Stimulated activated naive CD8-positive, alpha-beta T cell treated with anti-CD3 and anti-CD28 coated beads, Interleukin-15, Interleukin-2, amounts not matched to agents 100 U/mL and 50 U/mL, for 24 hours (primary cell): ENCODE measurements at regions not wholly inside any gene's neighbourhood (a gene's known extent, or its start where the extent isn't known, plus 50 kb on each side); places are given as distances from the start of the nearest gene placed in this dataset.

Experiments
- ATAC-seq: fragments of 150-1000 bp; cut with Tn5 transposase; one replicate; pipeline ENCODE4 v1.10.0; 2021
- DNase-seq: peaks from one replicate; pipeline ENCODE4 v3.0.0; 2021

- DNase-seq = no peak
- no peak for ATAC-seq
Observed at GRCh38 chr3:166201476-166201875, 364.3 kb upstream of the BCHE start.

- no peak for ATAC-seq
- no peak for DNase-seq
Observed at GRCh38 chr3:166199491-166199890, 362.3 kb upstream of the BCHE start.

- no peak for ATAC-seq
- DNase-seq = no peak
Observed at GRCh38 chr3:166195808-166196207, 358.6 kb upstream of the BCHE start.

- DNase-seq (no peak), ATAC-seq (no peak)
Observed at GRCh38 chr3:166191411-166191810, 354.2 kb upstream of the BCHE start.

- no peak for ATAC-seq
- no peak for DNase-seq
Observed at GRCh38 chr3:166190360-166190759, 353.1 kb upstream of the BCHE start.

- no peak for DNase-seq
- ATAC-seq = no peak
Observed at GRCh38 chr3:166187237-166187636, 350.0 kb upstream of the BCHE start.

GRCh38 chr3:166186003-166186402 is 348.8 kb upstream of the BCHE start:
- DNase-seq (no peak), ATAC-seq (no peak)

- DNase-seq (no peak), ATAC-seq (no peak)
Observed at GRCh38 chr3:166177130-166177529, 339.9 kb upstream of the BCHE start.

GRCh38 chr3:166171695-166172094 is 334.5 kb upstream of the BCHE start:
- ATAC-seq (no peak), DNase-seq (no peak)

GRCh38 chr3:166169681-166170080 is 332.5 kb upstream of the BCHE start:
- DNase-seq (no peak), ATAC-seq (no peak)

GRCh38 chr3:166127969-166128368 is 290.7 kb upstream of the BCHE start:
- no peak for DNase-seq
- ATAC-seq = no peak

GRCh38 chr3:166125179-166125578 is 288.0 kb upstream of the BCHE start:
- ATAC-seq (no peak), DNase-seq (no peak)

- no peak for DNase-seq
Observed at GRCh38 chr3:166123576-166123975, 286.4 kb upstream of the BCHE start.

GRCh38 chr3:166123088-166123487 is 285.9 kb upstream of the BCHE start:
- ATAC-seq (no peak), DNase-seq (no peak)

More at GRCh38 chr3:166123576-166123975, 286.4 kb upstream of the BCHE start:
- no peak for ATAC-seq

GRCh38 chr3:166118049-166118448 is 280.8 kb upstream of the BCHE start:
- no peak for ATAC-seq
- no peak for DNase-seq

- DNase-seq (no peak), ATAC-seq (no peak)
Observed at GRCh38 chr3:166114448-166114847, 277.2 kb upstream of the BCHE start.

GRCh38 chr3:166111562-166111961 is 274.3 kb upstream of the BCHE start:
- ATAC-seq (no peak), DNase-seq (no peak)

GRCh38 chr3:166110102-166110501 is 272.9 kb upstream of the BCHE start:
- DNase-seq = no peak
- ATAC-seq = no peak

GRCh38 chr3:166104938-166105337 is 267.7 kb upstream of the BCHE start:
- ATAC-seq (no peak), DNase-seq (no peak)

GRCh38 chr3:166100730-166101129 is 263.5 kb upstream of the BCHE start:
- ATAC-seq (no peak), DNase-seq (no peak)

- ATAC-seq = no peak
Observed at GRCh38 chr3:166089575-166089974, 252.4 kb upstream of the BCHE start.

GRCh38 chr3:166085164-166085856 is 248.1 kb upstream of the BCHE start:
- DNase-seq = no peak
- ATAC-seq = no peak

More at GRCh38 chr3:166089575-166089974, 252.4 kb upstream of the BCHE start:
- DNase-seq = no peak

- no peak for ATAC-seq
- DNase-seq = no peak
Observed at GRCh38 chr3:166080096-166080495, 242.9 kb upstream of the BCHE start.

GRCh38 chr3:166071831-166072230 is 234.6 kb upstream of the BCHE start:
- no peak for DNase-seq
- no peak for ATAC-seq

GRCh38 chr3:166064476-166064875 is 227.3 kb upstream of the BCHE start:
- DNase-seq (no peak), ATAC-seq (no peak)
